Hepatocyte (in vitro differentiated cells): ENCODE measurements at regions not wholly inside any gene's neighbourhood (a gene's known extent, or its start where the extent isn't known, plus 50 kb on each side); places are given as distances from the start of the nearest gene placed in this dataset.
A peak's percentile ranks its signal among the peaks of the same experiment; 100 is the strongest.

Source experiments
- DNase-seq: peaks from one replicate; pipeline ENCODE4 v3.0.0-alpha.2; 2016; ENCODE audit warnings: low spot score
- H2AFZ ChIP-seq: fragments of 200-600 bp; sonication (generic); 2 replicates; pipeline ENCODE4 v1.6.0; 2016; ENCODE audit warnings: antibody characterized with exemption, mild to moderate bottlenecking
- H3K27ac ChIP-seq: fragments of 200-600 bp; sonication (generic); 2 replicates; pipeline ENCODE4 v1.5.1; 2016; ENCODE audit warnings: mild to moderate bottlenecking
- H3K27me3 ChIP-seq: fragments of 200-600 bp; sonication (generic); 2 replicates; pipeline ENCODE4 v1.6.1; 2016
- H3K36me3 ChIP-seq: fragments of 200-600 bp; sonication (generic); replicated peaks from 2 replicates; pipeline ENCODE4 v1.5.1; 2016; ENCODE audit warnings: low read depth; ENCODE audit not compliant: insufficient read depth
- H3K4me1 ChIP-seq: fragments of 200-600 bp; sonication (generic); 2 replicates; pipeline ENCODE4 v1.5.1; 2016; ENCODE audit warnings: mild to moderate bottlenecking, moderate library complexity; ENCODE audit not compliant: insufficient read depth
- H3K4me2 ChIP-seq: fragments of 200-600 bp; sonication (generic); 2 replicates; pipeline ENCODE4 v1.6.0; 2016
- H3K4me3 ChIP-seq: fragments of 200-600 bp; sonication (generic); 2 replicates; pipeline ENCODE4 v1.5.1; 2016; ENCODE audit warnings: mild to moderate bottlenecking
- H3K79me2 ChIP-seq: fragments of 200-600 bp; sonication (generic); 2 replicates; pipeline ENCODE4 v1.6.0; 2017; ENCODE audit warnings: mild to moderate bottlenecking
- H3K9me2 ChIP-seq: fragments of 200-600 bp; sonication (generic); replicated peaks from 2 replicates; pipeline ENCODE4 v1.6.0; 2017; ENCODE audit warnings: mild to moderate bottlenecking; ENCODE audit not compliant: insufficient read depth
- H3K9me3 ChIP-seq: fragments of 200-600 bp; sonication (generic); 2 replicates; pipeline ENCODE4 v1.5.1; 2016; ENCODE audit warnings: low read depth, mild to moderate bottlenecking
- H4K20me1 ChIP-seq: fragments of 200-600 bp; sonication (generic); 2 replicates; pipeline ENCODE4 v1.6.0; 2016; ENCODE audit warnings: mild to moderate bottlenecking; ENCODE audit not compliant: insufficient read depth, poor library complexity, severe bottlenecking
- EZH2 ChIP-seq: fragments of 200-600 bp; sonication (generic); IDR thresholded peaks from 2 replicates; pipeline ENCODE4 v1.6.1; 2016; ENCODE audit warnings: antibody characterized with exemption, mild to moderate bottlenecking, borderline replicate concordance
- EZH2phosphoT487 ChIP-seq: fragments of 200-600 bp; sonication (generic); IDR thresholded peaks from one replicate; pipeline ENCODE4 v1.6.1; 2018; ENCODE audit warnings: antibody characterized with exemption, mild to moderate bottlenecking, low read depth, moderate library complexity; ENCODE audit not compliant: unreplicated experiment, severe bottlenecking
- WGBS: methylation state at CpG from one replicate; pipeline ENCODE4 v1.1.6; 2016; ENCODE audit warnings: low lambda C conversion rate; ENCODE audit errors: missing lambda C conversion rate; 5-methylcytosine and 5-hydroxymethylcytosine counted together
- TF ChIP-seq, protein P1 (sequence below): fragments of 200-600 bp; sonication (generic); IDR thresholded peaks from 2 replicates; pipeline ENCODE4 v1.5.1; 2016; ENCODE audit warnings: antibody characterized with exemption, mild to moderate bottlenecking; ENCODE audit not compliant: poor library complexity

GRCh38 chr4:74627093-74627492 is 167.2 kb downstream of the BTC start:
- Histone ChIP-seq H4K20me1 (no peaks in the 10 kb centered on the region), H3K27me3 (no peaks in the 10 kb centered on the region), H3K36me3 (no peaks in the 10 kb centered on the region), H3K79me2 (no peaks in the 10 kb centered on the region), H3K9me2 (no peaks in the 10 kb centered on the region), H3K9me3 (no peaks in the 10 kb centered on the region), H3K4me2 (peak overlapping the region; percentile 5), H3K27ac (peak overlapping the region; percentile 90), H3K4me1 (peaks cover 36% of the 10 kb centered on the region), H3K4me3 (no peak overlapping the region), H2AFZ (no peak overlapping the region)
- WGBS: 97% methylated on average over 4 of the region's 4 CpGs
- no peak for DNase-seq
- TF ChIP-seq EZH2phosphoT487 (no peak), EZH2 (no peak)
- TF ChIP-seq, protein P1, sequence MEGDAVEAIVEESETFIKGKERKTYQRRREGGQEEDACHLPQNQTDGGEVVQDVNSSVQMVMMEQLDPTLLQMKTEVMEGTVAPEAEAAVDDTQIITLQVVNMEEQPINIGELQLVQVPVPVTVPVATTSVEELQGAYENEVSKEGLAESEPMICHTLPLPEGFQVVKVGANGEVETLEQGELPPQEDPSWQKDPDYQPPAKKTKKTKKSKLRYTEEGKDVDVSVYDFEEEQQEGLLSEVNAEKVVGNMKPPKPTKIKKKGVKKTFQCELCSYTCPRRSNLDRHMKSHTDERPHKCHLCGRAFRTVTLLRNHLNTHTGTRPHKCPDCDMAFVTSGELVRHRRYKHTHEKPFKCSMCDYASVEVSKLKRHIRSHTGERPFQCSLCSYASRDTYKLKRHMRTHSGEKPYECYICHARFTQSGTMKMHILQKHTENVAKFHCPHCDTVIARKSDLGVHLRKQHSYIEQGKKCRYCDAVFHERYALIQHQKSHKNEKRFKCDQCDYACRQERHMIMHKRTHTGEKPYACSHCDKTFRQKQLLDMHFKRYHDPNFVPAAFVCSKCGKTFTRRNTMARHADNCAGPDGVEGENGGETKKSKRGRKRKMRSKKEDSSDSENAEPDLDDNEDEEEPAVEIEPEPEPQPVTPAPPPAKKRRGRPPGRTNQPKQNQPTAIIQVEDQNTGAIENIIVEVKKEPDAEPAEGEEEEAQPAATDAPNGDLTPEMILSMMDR: no peak

DNA sequence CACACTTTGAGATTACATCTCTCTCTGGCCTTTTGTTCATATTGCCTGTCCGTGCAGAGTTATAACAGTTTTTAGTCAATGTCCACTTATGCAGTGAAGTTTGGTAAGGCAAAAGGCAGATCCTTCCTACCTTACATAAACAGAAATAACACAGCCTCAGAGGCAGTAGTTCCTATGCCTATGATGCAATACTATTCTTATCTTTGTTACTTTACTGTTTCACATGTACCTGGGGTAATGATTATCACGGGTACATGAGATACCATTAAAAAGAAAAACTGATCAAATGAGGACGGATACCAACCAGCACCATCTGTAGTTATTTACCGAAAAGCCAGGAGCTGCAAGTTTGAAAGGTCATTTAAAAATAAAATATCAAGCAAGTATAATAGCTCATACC is 166.8 kb downstream of the BTC start:
- Histone ChIP-seq H3K27me3 (no peaks in the 10 kb centered on the region), H4K20me1 (no peaks in the 10 kb centered on the region), H3K79me2 (no peaks in the 10 kb centered on the region), H3K4me1 (peaks cover 36% of the 10 kb centered on the region), H3K4me3 (no peak overlapping the region), H3K9me2 (no peaks in the 10 kb centered on the region), H3K27ac (peak overlapping the region; percentile 90), H3K9me3 (no peaks in the 10 kb centered on the region), H3K36me3 (no peaks in the 10 kb centered on the region), H2AFZ (no peak overlapping the region), H3K4me2 (peak overlapping the region; percentile 20)
- 54% methylated on average over 4 of the region's 4 CpGs for WGBS
- TF ChIP-seq EZH2 (no peak), EZH2phosphoT487 (no peak)
- TF ChIP-seq, protein P1: no peak
- DNase-seq: no peak

DNA sequence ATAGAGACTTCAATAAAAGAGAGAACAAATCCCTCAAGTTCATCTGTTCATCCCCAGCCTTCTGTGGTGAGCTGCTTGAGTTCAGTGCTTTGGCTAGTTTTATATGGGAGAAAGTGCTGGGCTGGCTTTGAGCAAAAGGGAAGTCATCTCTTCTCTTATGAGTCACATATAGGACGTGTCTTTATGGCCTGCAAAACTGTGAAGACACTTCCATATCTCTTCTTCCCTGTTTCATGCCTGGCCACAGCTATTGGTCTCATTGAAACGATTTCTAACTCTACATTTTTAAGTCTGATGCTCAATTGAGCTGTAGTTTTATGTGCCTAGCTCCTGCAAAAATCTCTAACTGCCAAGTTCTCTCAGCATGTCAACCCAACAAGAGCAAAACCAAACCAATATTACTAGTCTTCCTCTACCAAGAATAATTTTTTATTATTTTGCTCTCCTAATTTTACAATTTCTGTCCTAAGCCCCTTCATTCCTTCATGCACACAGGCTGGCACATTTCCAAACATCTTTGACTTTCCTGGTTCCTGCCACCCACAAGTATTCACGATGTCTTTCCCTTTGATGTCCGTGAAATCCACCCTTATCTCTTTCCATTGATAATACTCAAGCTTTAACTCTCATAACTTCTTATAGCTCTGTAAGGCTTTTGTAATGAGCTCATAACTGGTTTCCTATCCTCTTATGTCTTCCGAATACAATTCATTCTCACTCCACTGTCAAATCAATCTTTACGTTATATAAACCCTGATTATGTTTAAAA is 165.3 kb downstream of the BTC start:
- H3K79me2 ChIP-seq: no peaks in the 10 kb centered on the region
- H3K4me1 ChIP-seq: peaks cover 28% of the 10 kb centered on the region
- no peaks in the 10 kb centered on the region for H3K9me3 ChIP-seq
- H3K9me2 ChIP-seq: no peaks in the 10 kb centered on the region
- WGBS: 40% methylated on average over 6 of the region's 6 CpGs
- TF ChIP-seq EZH2 (no peak), EZH2phosphoT487 (no peak)
- TF ChIP-seq, protein P1: no peak
- no peak overlapping the region for H3K4me3 ChIP-seq
- no peaks in the 10 kb centered on the region for H3K27me3 ChIP-seq
- no peak overlapping the region for H3K4me2 ChIP-seq
- DNase-seq: peak; percentile 51
- H3K36me3 ChIP-seq: no peaks in the 10 kb centered on the region
- H2AFZ ChIP-seq: no peak overlapping the region
- H4K20me1 ChIP-seq: no peaks in the 10 kb centered on the region
- peak overlapping the region; percentile 90 for H3K27ac ChIP-seq
